Activated CD8-positive, alpha-beta memory T cell treated with anti-CD3 and anti-CD28 coated beads, Interleukin-2, amount 50 U/mL, for 48 hours (primary cell): ENCODE measurements at regions not wholly inside any gene's neighbourhood (a gene's known extent, or its start where the extent isn't known, plus 50 kb on each side); places are given as distances from the start of the nearest gene placed in this dataset.
"Not testable (repeated sequence)": the region's sequence is repeated elsewhere in the genome, so short reads cannot be mapped to it uniquely, and the experiment has no call there.

Source experiments
- DNase-seq: peaks from one replicate; pipeline ENCODE4 v3.0.0-alpha.2; 2020

- no peak for DNase-seq
These were observed 166.5 kb upstream of the NECTIN3 start for GRCh38 chr3:110905121-110905520.

DNA sequence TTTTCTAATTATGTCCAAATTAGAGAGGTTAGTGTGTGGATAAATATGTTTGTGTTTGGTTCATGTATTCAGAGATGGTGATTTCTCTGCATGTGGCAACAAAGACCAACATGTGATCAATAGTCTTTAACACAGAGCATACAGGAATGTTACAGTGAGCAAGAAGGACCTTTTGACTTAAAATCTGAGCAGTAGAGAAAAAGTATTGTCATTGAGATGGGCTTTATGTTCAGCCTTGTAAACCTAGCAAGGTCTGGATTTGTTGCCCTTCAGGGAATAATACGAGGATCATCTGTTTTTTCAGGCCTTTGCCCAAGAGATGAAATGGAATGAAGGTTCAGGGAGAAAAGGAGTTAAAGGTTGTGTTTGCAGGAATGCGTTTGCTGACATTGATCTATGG is 161.8 kb upstream of the NECTIN3 start:
- DNase-seq = no peak

DNA sequence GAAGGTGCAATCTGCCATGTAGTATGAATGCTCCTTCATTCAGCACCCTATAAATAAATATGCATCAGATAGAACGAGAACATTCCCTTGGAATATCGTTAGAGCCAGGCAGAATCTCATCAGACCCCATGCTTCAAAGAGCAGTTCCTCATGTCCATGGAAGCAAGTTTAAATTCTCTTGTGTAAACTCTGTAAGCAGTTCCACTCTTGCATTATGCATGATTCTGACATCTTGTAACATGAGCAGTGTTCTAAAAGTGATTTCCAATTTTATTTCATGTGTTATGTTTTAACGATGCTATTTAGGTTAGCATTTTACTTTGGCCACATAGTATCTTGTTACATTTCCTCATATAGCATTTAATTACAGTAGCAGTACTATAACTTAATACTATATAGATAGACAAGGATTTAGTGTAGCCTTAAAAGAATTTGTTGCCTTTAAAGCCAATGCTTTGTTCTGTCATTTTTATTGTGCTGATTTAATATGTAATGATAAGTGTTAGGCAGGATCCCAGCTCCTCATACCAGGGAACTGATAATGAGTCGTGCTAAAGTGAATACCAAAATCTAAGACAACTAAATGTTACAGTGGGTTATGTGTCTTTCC is 161.2 kb upstream of the NECTIN3 start:
- DNase-seq = no peak

GRCh38 chr3:110918963-110919362 is 152.7 kb upstream of the NECTIN3 start:
- DNase-seq = no peak

- no peak for DNase-seq
These were observed 145.8 kb upstream of the NECTIN3 start for GRCh38 chr3:110925798-110926197.

- no peak for DNase-seq
These were observed 143.5 kb upstream of the NECTIN3 start for GRCh38 chr3:110928016-110928662.

GRCh38 chr3:110929816-110930215 is 141.8 kb upstream of the NECTIN3 start:
- DNase-seq = no peak

DNA sequence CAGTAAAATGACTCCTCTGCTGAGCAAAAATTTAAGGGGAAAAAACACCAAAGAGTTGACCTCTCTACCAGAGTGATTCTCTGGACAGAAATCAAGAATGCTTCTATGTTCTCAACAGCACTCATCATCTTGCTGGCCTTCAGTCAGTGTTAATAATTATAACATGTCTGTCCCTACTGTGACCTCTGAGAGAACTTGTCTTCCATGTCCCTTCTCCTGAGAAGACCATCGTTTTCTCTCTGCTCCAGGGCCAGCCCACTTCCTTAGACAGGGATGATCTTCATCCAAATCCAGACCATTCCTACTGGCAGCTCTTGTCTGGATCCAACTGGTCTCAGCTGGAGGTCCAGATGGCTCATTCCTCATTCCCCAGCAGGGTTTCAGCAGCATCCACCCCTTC is 139.0 kb upstream of the NECTIN3 start:
- no peak for DNase-seq

DNA sequence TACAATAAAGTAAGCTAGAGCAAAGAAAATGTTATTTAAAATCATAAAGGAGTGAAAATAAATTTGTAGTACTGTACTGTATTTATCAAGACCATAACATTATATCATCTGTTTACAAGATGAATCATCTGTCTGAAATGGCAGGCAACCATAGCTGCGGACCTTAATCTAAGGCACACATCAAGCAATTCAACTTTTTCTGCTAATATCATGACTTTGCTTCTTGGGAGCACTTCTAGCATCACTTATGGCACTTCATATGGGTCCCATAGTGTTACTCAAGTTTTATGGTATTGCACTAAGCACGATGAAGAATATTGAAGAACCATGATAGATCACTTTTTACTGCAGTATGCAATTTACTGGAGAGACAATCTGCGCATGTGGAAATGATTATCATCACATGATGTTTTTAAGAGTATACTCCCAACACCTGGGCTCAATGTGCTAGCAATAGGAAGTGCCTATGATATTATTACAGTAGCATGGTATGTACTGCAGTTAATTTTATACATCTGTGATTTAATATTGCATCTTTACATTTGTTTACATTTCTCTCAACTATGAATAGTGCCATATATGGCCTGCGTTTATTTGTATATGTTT is 137.7 kb upstream of the NECTIN3 start:
- DNase-seq = no peak

DNA sequence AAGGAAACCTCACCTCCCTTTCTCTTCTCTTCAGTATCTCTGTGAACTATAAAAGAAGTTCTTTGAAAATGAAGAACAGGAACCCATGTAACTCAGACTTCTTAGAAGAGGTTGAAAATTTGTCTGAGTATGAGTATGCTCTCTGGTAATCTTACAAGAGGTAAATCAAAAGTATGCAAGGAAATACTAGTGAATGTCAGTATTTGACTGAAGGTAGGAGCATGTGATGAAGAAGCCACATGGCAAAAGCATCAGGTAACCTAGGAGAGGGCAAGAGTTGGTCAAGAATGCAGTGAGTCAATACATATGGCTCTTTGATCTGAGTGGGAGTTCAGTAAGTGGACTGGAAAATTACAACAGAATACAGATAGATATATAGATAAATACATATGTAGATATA is 133.0 kb upstream of the NECTIN3 start:
- no peak for DNase-seq

DNA sequence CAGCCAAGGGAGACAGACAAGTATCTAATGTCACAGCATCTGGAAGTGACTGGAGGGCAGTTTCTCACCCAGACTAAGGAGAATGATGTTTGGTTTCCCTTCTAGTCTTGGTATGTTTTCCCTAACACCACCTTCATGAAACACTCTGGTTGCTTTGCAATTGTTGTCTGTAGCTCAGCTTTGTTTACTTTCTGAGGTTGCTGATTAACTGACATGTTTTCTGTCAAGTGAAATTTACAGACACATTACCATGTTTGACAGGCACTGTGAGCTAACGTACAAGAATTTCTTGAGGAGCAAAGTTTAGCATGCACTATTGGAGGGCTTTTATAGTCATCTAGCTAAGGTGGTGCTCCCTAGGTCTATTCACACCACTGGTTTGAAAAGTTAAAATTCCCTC is 131.6 kb upstream of the NECTIN3 start:
- DNase-seq = no peak

DNA sequence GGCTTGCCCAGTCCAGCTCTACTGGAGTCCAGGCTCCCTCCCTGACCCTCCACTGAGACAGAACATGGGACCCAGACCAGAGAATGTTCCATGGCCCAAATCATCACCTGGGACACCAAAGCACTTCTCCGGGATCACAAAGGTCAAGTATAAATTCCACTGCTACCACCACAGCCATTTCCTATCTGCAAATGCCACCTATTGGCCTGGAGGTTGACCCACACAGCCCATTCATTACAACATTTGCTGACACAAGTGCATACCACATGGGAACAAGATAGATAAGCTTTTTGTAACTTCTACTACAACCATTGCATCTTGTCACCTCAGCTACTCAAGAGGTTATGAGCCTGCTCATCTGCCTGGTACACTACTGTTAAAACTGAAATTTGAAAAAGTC is 126.8 kb upstream of the NECTIN3 start:
- no peak for DNase-seq

GRCh38 chr3:110946810-110947209 is 124.8 kb upstream of the NECTIN3 start:
- no peak for DNase-seq

DNA sequence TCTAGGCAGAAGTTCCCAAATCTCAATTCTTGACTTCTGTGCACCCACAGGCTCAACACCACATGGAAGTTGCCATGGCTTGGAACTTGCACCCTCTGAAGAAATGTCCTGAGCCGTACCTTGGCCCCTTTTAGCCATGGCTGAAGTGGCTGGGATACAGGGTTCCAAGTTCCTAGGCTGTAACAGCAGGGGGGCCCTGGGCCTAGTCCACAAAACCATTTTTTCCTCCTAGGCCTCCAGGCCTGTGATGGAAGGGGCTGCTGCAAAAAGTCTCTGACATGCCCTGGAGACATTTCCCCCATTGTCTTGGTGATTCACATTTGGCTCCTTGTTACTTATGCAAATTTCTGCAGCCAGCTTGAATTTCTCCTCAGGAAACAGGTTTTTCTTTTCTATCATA is 122.4 kb upstream of the NECTIN3 start:
- not testable (repeated sequence) for DNase-seq

GRCh38 chr3:110955301-110955880 is 116.2 kb upstream of the NECTIN3 start:
- DNase-seq = no peak

GRCh38 chr3:110956081-110956480 is 115.5 kb upstream of the NECTIN3 start:
- DNase-seq = no peak

GRCh38 chr3:110957247-110958025 is 114.2 kb upstream of the NECTIN3 start:
- no peak for DNase-seq

DNA sequence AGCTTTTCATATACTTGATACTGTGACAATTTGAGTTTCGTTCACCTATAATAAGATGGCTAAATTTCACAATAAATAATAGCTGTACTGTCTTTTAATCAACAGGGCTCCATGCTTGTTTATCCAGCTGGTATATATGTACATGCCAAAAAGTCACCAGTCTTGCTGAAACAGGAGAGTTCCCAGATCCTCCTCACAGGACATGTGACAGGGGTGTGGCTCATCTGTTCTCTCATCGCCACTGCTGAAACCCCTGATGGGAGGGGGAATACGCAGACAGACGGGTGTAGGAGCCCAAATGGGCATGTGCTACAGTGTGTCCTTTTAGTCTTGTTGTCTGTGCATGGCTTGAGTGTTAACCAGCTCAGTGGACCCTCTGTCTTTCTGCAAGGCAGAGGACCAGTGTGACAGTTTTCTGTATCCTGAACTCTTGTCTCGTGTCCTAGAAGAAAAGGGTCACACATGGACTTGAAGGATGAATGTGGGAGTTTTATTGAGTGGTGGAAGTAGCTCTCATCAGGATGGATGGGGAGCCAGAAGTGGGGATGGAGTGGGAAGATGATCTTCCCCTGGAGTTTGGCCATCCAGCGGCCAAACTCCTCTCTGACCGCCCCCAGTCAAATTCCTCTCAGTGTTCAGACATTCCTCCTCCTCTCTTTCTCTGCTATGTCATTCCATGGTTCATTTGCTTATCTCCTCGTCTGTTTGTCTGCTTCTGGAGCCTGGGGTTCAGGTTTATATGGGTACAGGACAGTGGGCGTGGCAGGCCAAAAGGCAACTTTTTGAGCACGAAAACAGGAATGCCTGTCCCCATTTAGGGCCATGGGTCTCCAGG is 113.1 kb upstream of the NECTIN3 start:
- DNase-seq = no peak

DNA sequence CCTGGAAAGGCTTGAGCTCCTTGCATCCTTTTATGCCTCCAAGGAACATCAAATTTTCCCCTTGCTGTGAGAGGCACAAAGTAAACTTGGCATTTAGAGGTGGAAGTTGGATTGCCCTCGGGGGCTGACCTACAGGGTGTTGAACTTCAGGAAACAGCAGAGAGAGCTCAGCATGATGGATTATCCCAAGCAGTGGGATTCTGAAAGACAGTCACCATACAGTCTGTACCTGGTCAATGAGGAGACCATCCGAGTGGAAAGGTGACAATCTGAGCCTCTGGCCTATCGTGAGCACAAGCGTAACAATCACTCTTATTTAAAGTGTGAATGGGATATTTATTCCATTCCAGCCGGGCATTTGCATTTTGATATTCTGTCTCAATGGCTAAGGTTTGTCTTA is 105.6 kb upstream of the NECTIN3 start:
- no peak for DNase-seq

DNA sequence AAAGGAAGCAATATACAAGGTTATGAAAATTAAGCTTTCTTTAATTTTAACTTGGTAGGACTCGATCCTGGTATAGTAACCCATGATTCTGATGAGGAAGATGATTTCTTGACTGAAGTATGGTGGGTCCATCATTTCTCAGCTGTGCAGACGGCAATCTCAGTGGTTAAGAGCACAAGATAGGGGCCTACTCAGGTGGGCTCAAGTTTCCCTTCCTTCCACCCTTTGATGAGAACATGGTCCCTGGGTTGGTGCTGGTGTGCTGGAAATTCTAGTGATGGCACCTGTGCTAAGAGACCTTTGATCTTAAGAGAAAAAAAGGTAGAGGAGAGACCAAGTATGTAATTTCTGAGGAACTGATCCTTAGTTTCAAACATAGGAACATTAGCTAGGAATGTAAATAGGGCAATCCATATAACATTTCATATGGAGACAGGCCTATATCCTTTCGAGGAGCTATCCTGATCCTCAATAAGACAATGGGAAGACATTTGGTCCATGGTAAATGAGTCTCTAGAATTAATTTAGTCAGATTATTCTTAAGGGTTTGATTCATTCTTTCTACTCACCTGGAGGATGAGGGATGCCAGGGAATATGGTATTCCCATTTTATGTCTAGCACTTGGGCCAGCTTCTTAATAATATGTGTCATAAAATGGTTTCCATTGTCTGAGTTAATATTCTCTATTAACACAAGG is 104.5 kb upstream of the NECTIN3 start:
- DNase-seq = no peak

DNA sequence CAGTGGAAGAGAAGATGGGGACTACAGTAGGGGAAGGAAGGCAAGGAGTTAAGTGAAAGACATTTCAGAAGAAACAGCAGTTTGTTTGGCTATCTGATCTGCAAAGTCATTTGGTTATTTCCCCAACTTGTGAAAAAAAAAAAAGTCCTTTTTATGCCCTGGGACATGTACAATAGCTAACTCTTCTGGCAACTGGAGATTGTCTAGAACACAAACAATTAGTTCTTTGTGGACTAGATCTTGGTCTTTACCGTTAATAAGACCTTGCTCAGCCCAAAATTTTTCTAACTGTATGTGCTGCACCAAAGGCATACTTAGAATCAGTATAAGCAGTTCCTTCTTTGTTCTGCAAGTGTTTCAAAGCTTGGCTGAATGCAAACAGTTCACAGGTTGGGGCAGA is 103.5 kb upstream of the NECTIN3 start:
- no peak for DNase-seq
